Neural cell (in vitro differentiated cells): ENCODE measurements at regions not wholly inside any gene's neighbourhood (a gene's known extent, or its start where the extent isn't known, plus 50 kb on each side); places are given as distances from the start of the nearest gene placed in this dataset.

Experiments
- H2AFZ ChIP-seq: fragments of 200-600, 300-800 bp; sonication (generic), shearing (Covaris generic); 2 replicates; pipeline ENCODE4 v1.6.0; 2014; ENCODE audit warnings: low read depth, mild to moderate bottlenecking, antibody characterized with exemption, low read length, moderate library complexity
- H3F3A ChIP-seq: fragments of 200-600 bp; shearing (Covaris generic); 2 replicates; pipeline ENCODE4 v1.6.1; 2016; ENCODE audit warnings: mild to moderate bottlenecking, moderate library complexity, mixed read lengths, antibody characterized with exemption, low read length; ENCODE audit not compliant: insufficient read depth, poor library complexity, severe bottlenecking
- H3K27ac ChIP-seq: fragments of 200-600, 300-800 bp; sonication (generic), shearing (Covaris generic); 2 replicates; pipeline ENCODE4 v1.5.1; 2014; ENCODE audit warnings: mild to moderate bottlenecking, low read length, moderate library complexity
- H3K27me3 ChIP-seq: fragments of 300-800, 200-600 bp; sonication (generic), shearing (Covaris generic); 2 replicates; pipeline ENCODE4 v1.6.0; 2014; ENCODE audit warnings: mild to moderate bottlenecking, low read depth, low read length, moderate library complexity; ENCODE audit not compliant: insufficient read depth
- H3K36me3 ChIP-seq: fragments of 300-800, 200-600 bp; sonication (generic), shearing (Covaris generic); 2 replicates; pipeline ENCODE4 v1.5.1; 2014; ENCODE audit warnings: mild to moderate bottlenecking, antibody characterized with exemption, low read length, moderate library complexity; ENCODE audit not compliant: insufficient read depth
- H3K4me2 ChIP-seq: fragments of 300-800, 200-600 bp; sonication (generic), shearing (Covaris generic); 2 replicates; pipeline ENCODE4 v1.6.0; 2014; ENCODE audit warnings: mild to moderate bottlenecking, low read length
- H3K4me3 ChIP-seq: fragments of 300-800, 200-600 bp; sonication (generic), shearing (Covaris generic); 2 replicates; pipeline ENCODE4 v1.5.1; 2014; ENCODE audit warnings: mild to moderate bottlenecking, low read length, moderate library complexity
- H3K79me2 ChIP-seq: fragments of 200-600 bp; shearing (Covaris generic); replicated peaks from 2 replicates; pipeline ENCODE4 v1.6.0; 2014; ENCODE audit warnings: mild to moderate bottlenecking, low read length, moderate library complexity; ENCODE audit not compliant: insufficient read depth
- H3K9ac ChIP-seq: fragments of 300-800, 200-600 bp; sonication (generic), shearing (Covaris generic); 2 replicates; pipeline ENCODE4 v1.6.1; 2016; ENCODE audit warnings: mild to moderate bottlenecking, low read length, mixed read lengths
- H3K9me2 ChIP-seq: fragments of 200-600 bp; shearing (Covaris generic); 2 replicates; pipeline ENCODE4 v1.6.1; 2016; ENCODE audit warnings: mild to moderate bottlenecking, low read length, mixed read lengths; ENCODE audit not compliant: insufficient read depth
- H3K9me3 ChIP-seq: fragments of 200-600, 300-800 bp; sonication (generic), shearing (Covaris generic); 2 replicates; pipeline ENCODE4 v1.6.1; 2016; ENCODE audit warnings: mild to moderate bottlenecking, mixed run types, low read length, moderate library complexity, mixed read lengths
- H4K20me1 ChIP-seq: fragments of 200-600 bp; shearing (Covaris generic); 2 replicates; pipeline ENCODE4 v1.6.1; 2016; ENCODE audit warnings: mild to moderate bottlenecking, mixed run types; ENCODE audit not compliant: insufficient read depth
- EP300 ChIP-seq: fragments of 450-650 bp; conservative IDR thresholded peaks from 2 replicates; pipeline ENCODE4 v1.6.1; 2014; ENCODE audit warnings: antibody characterized with exemption, mild to moderate bottlenecking, moderate library complexity; ENCODE audit not compliant: poor library complexity, severe bottlenecking
- EZH2 ChIP-seq: fragments of 200-600, 300-800 bp; shearing (Covaris generic), sonication (generic); IDR thresholded peaks from 2 replicates; pipeline ENCODE4 v1.6.1; 2014; ENCODE audit warnings: antibody characterized with exemption, low read length, borderline replicate concordance, mild to moderate bottlenecking; ENCODE audit not compliant: insufficient read depth, poor library complexity, severe bottlenecking
- MXI1 ChIP-seq: fragments of 450-650 bp; conservative IDR thresholded peaks from 2 replicates; pipeline ENCODE4 v1.6.1; 2014; ENCODE audit warnings: antibody characterized with exemption, mild to moderate bottlenecking; ENCODE audit not compliant: poor library complexity, severe bottlenecking
- POLR2AphosphoS5 ChIP-seq: IDR thresholded peaks from 2 replicates; pipeline ENCODE4 v1.6.1; 2012
- RAD21 ChIP-seq: fragments of 450-650 bp; conservative IDR thresholded peaks from 2 replicates; pipeline ENCODE4 v1.6.1; 2014; ENCODE audit warnings: antibody characterized with exemption, mild to moderate bottlenecking, moderate library complexity
- REST ChIP-seq: IDR thresholded peaks from 2 replicates; pipeline ENCODE4 v1.6.1; 2012; ENCODE audit warnings: borderline replicate concordance
- SMC3 ChIP-seq: fragments of 450-650 bp; conservative IDR thresholded peaks from 2 replicates; pipeline ENCODE4 v1.6.1; 2014; ENCODE audit warnings: antibody characterized with exemption, mild to moderate bottlenecking, moderate library complexity; ENCODE audit not compliant: poor library complexity
- TAF1 ChIP-seq: IDR thresholded peaks from 2 replicates; pipeline ENCODE4 v1.6.1; 2012; ENCODE audit warnings: low read depth
- TF ChIP-seq, protein P1 (sequence below): fragments of 450-650 bp; IDR thresholded peaks from 2 replicates; pipeline ENCODE4 v1.5.1; 2014; ENCODE audit warnings: antibody characterized with exemption, mild to moderate bottlenecking, moderate library complexity; ENCODE audit not compliant: poor library complexity, severe bottlenecking

GRCh38 chr11:8810540-8811301 is 100.3 kb upstream of the AKIP1 start:
- Histone ChIP-seq H3K79me2 (peaks cover 19% of the 10 kb centered on the region), H3K9ac (peak overlapping the region; percentile 75)

DNA sequence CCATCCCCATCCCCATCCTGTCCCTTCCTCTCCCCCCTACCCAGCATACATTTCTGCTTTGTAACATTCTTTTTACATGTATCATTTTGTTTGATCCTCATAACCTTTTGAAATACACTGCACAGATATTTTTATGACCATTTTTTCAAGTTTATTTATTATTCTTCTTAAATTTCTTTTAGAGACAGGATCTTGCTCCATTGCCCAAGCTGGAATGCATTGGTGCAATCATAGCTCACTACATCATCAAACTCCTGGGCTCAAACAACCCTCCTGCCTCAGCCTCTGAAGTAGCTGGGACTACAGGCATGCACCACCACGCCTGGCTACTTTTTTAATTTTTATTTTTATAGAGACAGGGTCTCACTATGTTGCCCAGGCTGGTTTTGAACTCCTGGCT is 99.4 kb upstream of the AKIP1 start:
- no peak overlapping the region for H2AFZ ChIP-seq
- peaks cover 16% of the 10 kb centered on the region for H3K79me2 ChIP-seq
- H3K4me3 ChIP-seq: no peak overlapping the region
- H3K27ac ChIP-seq: no peak overlapping the region
- H3K4me2 ChIP-seq: no peak overlapping the region
- no peaks in the 10 kb centered on the region for H4K20me1 ChIP-seq
- H3K36me3 ChIP-seq: no peaks in the 10 kb centered on the region
- no peak overlapping the region for H3K9ac ChIP-seq
- H3K27me3 ChIP-seq: no peaks in the 10 kb centered on the region
- no peaks in the 10 kb centered on the region for H3F3A ChIP-seq
- TF ChIP-seq MXI1: no peak
- no peaks in the 10 kb centered on the region for H3K9me3 ChIP-seq
- no peaks in the 10 kb centered on the region for H3K9me2 ChIP-seq

More at GRCh38 chr11:8810540-8811301, 100.3 kb upstream of the AKIP1 start:
- no peaks in the 10 kb centered on the region for H3K27me3 ChIP-seq
- H2AFZ ChIP-seq: peak overlapping the region; percentile 86
- H3K4me3 ChIP-seq: peak overlapping the region; percentile 73
- H3F3A ChIP-seq: no peaks in the 10 kb centered on the region
- H3K9me3 ChIP-seq: no peaks in the 10 kb centered on the region
- peak overlapping the region; percentile 76 for H3K27ac ChIP-seq
- no peaks in the 10 kb centered on the region for H4K20me1 ChIP-seq
- H3K9me2 ChIP-seq: no peaks in the 10 kb centered on the region
- no peak for TF ChIP-seq EZH2
- TF ChIP-seq SMC3: peak; percentile 44
- TF ChIP-seq, protein P1, sequence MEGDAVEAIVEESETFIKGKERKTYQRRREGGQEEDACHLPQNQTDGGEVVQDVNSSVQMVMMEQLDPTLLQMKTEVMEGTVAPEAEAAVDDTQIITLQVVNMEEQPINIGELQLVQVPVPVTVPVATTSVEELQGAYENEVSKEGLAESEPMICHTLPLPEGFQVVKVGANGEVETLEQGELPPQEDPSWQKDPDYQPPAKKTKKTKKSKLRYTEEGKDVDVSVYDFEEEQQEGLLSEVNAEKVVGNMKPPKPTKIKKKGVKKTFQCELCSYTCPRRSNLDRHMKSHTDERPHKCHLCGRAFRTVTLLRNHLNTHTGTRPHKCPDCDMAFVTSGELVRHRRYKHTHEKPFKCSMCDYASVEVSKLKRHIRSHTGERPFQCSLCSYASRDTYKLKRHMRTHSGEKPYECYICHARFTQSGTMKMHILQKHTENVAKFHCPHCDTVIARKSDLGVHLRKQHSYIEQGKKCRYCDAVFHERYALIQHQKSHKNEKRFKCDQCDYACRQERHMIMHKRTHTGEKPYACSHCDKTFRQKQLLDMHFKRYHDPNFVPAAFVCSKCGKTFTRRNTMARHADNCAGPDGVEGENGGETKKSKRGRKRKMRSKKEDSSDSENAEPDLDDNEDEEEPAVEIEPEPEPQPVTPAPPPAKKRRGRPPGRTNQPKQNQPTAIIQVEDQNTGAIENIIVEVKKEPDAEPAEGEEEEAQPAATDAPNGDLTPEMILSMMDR: peak; percentile 30
- peak; percentile 72 for TF ChIP-seq TAF1
- peak; percentile 53 for TF ChIP-seq MXI1
- peak; percentile 41 for TF ChIP-seq REST
- peak; percentile 32 for TF ChIP-seq EP300
- peak; percentile 85 for TF ChIP-seq POLR2AphosphoS5
- peak; percentile 49 for TF ChIP-seq RAD21
- H3K4me2 ChIP-seq: peak overlapping the region; percentile 38
- H3K36me3 ChIP-seq: no peaks in the 10 kb centered on the region
